Colonic mucosa (tissue), 4 donors: ENCODE measurements at regions not wholly inside any gene's neighbourhood (a gene's known extent, or its start where the extent isn't known, plus 50 kb on each side); places are given as distances from the start of the nearest gene placed in this dataset.

Experiments used
- DNase-seq: peaks from one replicate; pipeline ENCODE4 v3.0.0-alpha.2; 2020
- H3K27ac ChIP-seq: fragments of 200-600 bp; one replicate; pipeline ENCODE4 v1.8.0; 2021
- H3K27me3 ChIP-seq: fragments of 200-600 bp; one replicate; pipeline ENCODE4 v1.8.0; 2021
- H3K36me3 ChIP-seq: fragments of 200-600 bp; one replicate; pipeline ENCODE4 v1.8.0; 2021
- H3K4me1 ChIP-seq: fragments of 200-600 bp; one replicate; pipeline ENCODE4 v1.8.0; 2021; ENCODE audit warnings: mild to moderate bottlenecking
- H3K4me3 ChIP-seq: fragments of 200-600 bp; one replicate; pipeline ENCODE4 v1.8.0; 2021
- H3K9ac ChIP-seq, 2 donors: one replicate each; pipeline ENCODE4 v1.7.0; 2013; ENCODE audit warnings: control low read depth in 2 of 2, low read depth in 2 of 2, low read length in 2 of 2
- H3K9me3 ChIP-seq: fragments of 200-600 bp; one replicate; pipeline ENCODE4 v1.8.0; 2021
- intact Hi-C: fragments of 100-400 bp; cut with DNase I; formaldehyde crosslinking; loops from one replicate; pipeline ENCODE4 v1.14.1; 2022
- TF ChIP-seq, protein P1 (sequence below): fragments of 200-600 bp; IDR thresholded peaks from one replicate; pipeline ENCODE4 v1.8.0; 2022; ENCODE audit warnings: antibody characterized with exemption, mild to moderate bottlenecking
- donor health status: healthy.
- donor health status: DM: no; HTN: no; CAD: no.
- donor health status: DM: no; HTN: no; CAD: no.

GRCh38 chr2:150639383-150639782 is 151.9 kb upstream of the RND3 start:
- TF ChIP-seq, protein P1, sequence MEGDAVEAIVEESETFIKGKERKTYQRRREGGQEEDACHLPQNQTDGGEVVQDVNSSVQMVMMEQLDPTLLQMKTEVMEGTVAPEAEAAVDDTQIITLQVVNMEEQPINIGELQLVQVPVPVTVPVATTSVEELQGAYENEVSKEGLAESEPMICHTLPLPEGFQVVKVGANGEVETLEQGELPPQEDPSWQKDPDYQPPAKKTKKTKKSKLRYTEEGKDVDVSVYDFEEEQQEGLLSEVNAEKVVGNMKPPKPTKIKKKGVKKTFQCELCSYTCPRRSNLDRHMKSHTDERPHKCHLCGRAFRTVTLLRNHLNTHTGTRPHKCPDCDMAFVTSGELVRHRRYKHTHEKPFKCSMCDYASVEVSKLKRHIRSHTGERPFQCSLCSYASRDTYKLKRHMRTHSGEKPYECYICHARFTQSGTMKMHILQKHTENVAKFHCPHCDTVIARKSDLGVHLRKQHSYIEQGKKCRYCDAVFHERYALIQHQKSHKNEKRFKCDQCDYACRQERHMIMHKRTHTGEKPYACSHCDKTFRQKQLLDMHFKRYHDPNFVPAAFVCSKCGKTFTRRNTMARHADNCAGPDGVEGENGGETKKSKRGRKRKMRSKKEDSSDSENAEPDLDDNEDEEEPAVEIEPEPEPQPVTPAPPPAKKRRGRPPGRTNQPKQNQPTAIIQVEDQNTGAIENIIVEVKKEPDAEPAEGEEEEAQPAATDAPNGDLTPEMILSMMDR = no peak
- H3K9me3 ChIP-seq = no peaks in the 10 kb centered on the region
- H3K9ac ChIP-seq = no peak overlapping the region
- H3K27ac ChIP-seq = no peak overlapping the region
- no peaks in the 10 kb centered on the region for H3K27me3 ChIP-seq
- no peak overlapping the region for H3K4me3 ChIP-seq
- H3K4me1 ChIP-seq = no peaks in the 10 kb centered on the region
- no peaks in the 10 kb centered on the region for H3K36me3 ChIP-seq
- DNase-seq = no peak
- intact Hi-C loops = no loop called here

- intact Hi-C loops = no loop called here
- no peak overlapping the region for H3K9ac ChIP-seq
- H3K36me3 ChIP-seq = no peaks in the 10 kb centered on the region
- H3K9me3 ChIP-seq = no peaks in the 10 kb centered on the region
- TF ChIP-seq, protein P1 = no peak
- H3K4me3 ChIP-seq = no peak overlapping the region
- no peak overlapping the region for H3K27ac ChIP-seq
- DNase-seq = no peak
- H3K4me1 ChIP-seq = no peaks in the 10 kb centered on the region
- H3K27me3 ChIP-seq = no peaks in the 10 kb centered on the region
Measured at GRCh38 chr2:150631236-150631821, 143.9 kb upstream of the RND3 start.

GRCh38 chr2:150630587-150631235 is 143.2 kb upstream of the RND3 start:
- Histone ChIP-seq H3K4me1 (no peaks in the 10 kb centered on the region), H3K27me3 (no peaks in the 10 kb centered on the region), H3K9me3 (no peaks in the 10 kb centered on the region), H3K4me3 (no peak overlapping the region), H3K36me3 (no peaks in the 10 kb centered on the region), H3K9ac (no peak overlapping the region), H3K27ac (no peak overlapping the region)
- TF ChIP-seq, protein P1 = no peak
- intact Hi-C loops = no loop called here
- DNase-seq = no peak

DNA sequence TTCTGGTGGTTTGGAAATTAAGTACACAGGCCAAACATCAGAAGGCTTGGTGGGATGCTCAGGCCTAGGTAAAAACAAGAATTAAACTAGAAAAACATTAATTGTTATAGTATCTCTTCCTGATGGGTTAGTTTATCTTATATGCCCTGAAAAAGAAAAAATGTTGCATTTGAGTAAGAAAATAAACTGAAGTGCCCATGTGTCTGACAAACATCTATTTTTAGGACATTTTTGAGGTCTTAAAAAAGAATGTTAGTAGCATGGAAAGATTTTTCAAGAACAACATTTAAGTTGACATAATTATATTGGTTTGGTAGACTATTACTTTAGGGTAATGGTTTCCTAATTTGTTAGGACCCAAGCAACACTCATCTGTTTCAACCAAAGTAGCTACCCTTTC is 140.1 kb upstream of the RND3 start:
- Histone ChIP-seq H3K9ac (no peak overlapping the region), H3K27me3 (no peaks in the 10 kb centered on the region), H3K36me3 (no peaks in the 10 kb centered on the region), H3K9me3 (no peaks in the 10 kb centered on the region), H3K4me3 (no peak overlapping the region), H3K27ac (no peak overlapping the region), H3K4me1 (no peaks in the 10 kb centered on the region)
- DNase-seq = no peak
- TF ChIP-seq, protein P1 = no peak
- intact Hi-C loops = no loop called here

DNA sequence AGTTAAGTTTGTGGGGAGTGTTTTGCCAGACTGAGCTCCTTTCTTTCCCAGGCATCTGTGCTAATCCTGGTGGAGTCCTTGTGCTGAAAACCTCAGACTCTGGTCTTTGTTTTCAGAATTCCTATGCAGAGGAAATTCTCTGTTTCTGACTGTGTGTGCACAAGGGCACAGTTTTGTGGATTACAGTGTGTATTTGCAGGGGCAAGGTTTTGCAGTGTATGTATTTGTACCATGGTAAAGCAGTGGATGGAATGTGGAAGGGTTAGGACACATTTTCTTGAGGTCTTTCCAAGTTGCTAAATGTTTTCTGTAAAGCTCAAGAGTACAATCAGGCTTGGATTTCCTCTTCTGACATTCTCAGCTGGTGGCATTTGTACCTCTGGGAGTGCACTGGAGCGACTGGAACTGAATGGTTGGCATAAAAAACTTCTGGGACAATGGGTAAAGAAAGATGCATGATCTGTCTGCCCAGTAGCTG is 139.5 kb upstream of the RND3 start:
- intact Hi-C loops = no loop called here
- no peak for DNase-seq
- TF ChIP-seq, protein P1 = no peak
- Histone ChIP-seq H3K9me3 (no peaks in the 10 kb centered on the region), H3K4me3 (no peak overlapping the region), H3K27me3 (no peaks in the 10 kb centered on the region), H3K9ac (no peak overlapping the region), H3K27ac (no peak overlapping the region), H3K36me3 (no peaks in the 10 kb centered on the region), H3K4me1 (no peaks in the 10 kb centered on the region)
